Heart right ventricle (tissue), 16 donors: ENCODE measurements at regions not wholly inside any gene's neighbourhood (a gene's known extent, or its start where the extent isn't known, plus 50 kb on each side); places are given as distances from the start of the nearest gene placed in this dataset.
A peak's percentile ranks its signal among the peaks of the same experiment; 100 is the strongest.

Experiments
- ATAC-seq, 8 donors: fragments of 200-7000 bp; cut with Tn5 transposase; one replicate each; pipeline ENCODE4 v1.9.1; 2020; ENCODE audit warnings: mild to moderate bottlenecking in 8 of 8, moderate library complexity in 8 of 8, moderate number of reproducible peaks in 1 of 8
- DNase-seq, 2 donors: peaks; one replicate each; pipeline ENCODE4 v3.0.0-alpha.2; 2020
- H3K27ac ChIP-seq, 10 donors: fragments of 200-600 bp; sonication (generic) in 2 of 10; one replicate each; pipeline versions ENCODE4 v1.5.0 to v1.8.0; 2020 to 2022; ENCODE audit warnings: mild to moderate bottlenecking in 3 of 10
- H3K27me3 ChIP-seq, 7 donors: fragments of 200-600 bp; one replicate each; pipeline ENCODE4 v1.8.0; 2021 to 2022; ENCODE audit warnings: mild to moderate bottlenecking in 2 of 7
- H3K36me3 ChIP-seq, 9 donors: fragments of 200-600 bp; sonication (generic) in 1 of 9; one replicate each; pipeline versions ENCODE4 v1.5.0 to v1.8.0; 2020 to 2022; ENCODE audit warnings: mild to moderate bottlenecking in 2 of 9
- H3K4me1 ChIP-seq, 9 donors: fragments of 200-600 bp; sonication (generic) in 1 of 9; one replicate each; pipeline versions ENCODE4 v1.5.0 to v1.8.0; 2020 to 2022; ENCODE audit warnings: mild to moderate bottlenecking in 4 of 9
- H3K4me3 ChIP-seq, 10 donors: fragments of 200-600 bp; sonication (generic) in 2 of 10; one replicate each; pipeline versions ENCODE4 v1.5.0 to v1.8.0; 2020 to 2022; ENCODE audit warnings: mild to moderate bottlenecking in 7 of 10, moderate library complexity in 2 of 10
- H3K9me3 ChIP-seq, 11 donors: fragments of 200-600 bp in 10 of 11; sonication (generic) in 2 of 11; one replicate each; pipeline versions ENCODE4 v1.5.0 to v1.8.0; 2013 to 2022; ENCODE audit warnings: mild to moderate bottlenecking in 2 of 11, control low read depth in 1 of 11, moderate library complexity in 1 of 11
- CTCF ChIP-seq, 9 donors: fragments of 200-600 bp; sonication (generic) in 2 of 9; IDR thresholded peaks; one replicate each; pipeline versions ENCODE4 v1.5.0 to v1.8.0; 2021 to 2022; ENCODE audit warnings: antibody characterized with exemption in 9 of 9, mild to moderate bottlenecking in 5 of 9, moderate library complexity in 1 of 9
- WGBS, 2 donors: extraction: QIAGEN DNeasy Blood & Tissue Kit; methylation state at CpG; one replicate each; pipeline ENCODE4 v1.1.7; 2013; ENCODE audit warnings: inconsistent platforms in 1 of 2; 5-methylcytosine and 5-hydroxymethylcytosine counted together
- intact Hi-C, 10 donors: fragments of 100-400 bp; cut with DNase I; formaldehyde crosslinking; loops; one replicate each; pipeline versions ENCODE4 v1.11.1 to v1.14.2; 2022
- donor health status: Arrhythmogenic right ventricular cardiomyopathy.
- donor health status: ischemic (EF 13 %, LVEDD 7.1; RV severe dilation, severe dysfunction).
- donor health status: healthy with polysubstance abuse.
- donor health status: DM: no; HTN: yes; CAD: no.
- donor health status: DM: no; HTN: no; CAD: no.
- donor health status: ischemic (EF 25% LVEDD 6.9; RV normal size, moderate dysfunction).
- donor health status: ischemic (EF 25% LVEDD 5.7; RV mildly dilated, moderate dysfunction).
- donor health status: healthy.
- donor health status: DM: yes; HTN: yes; CAD: no.
- donor health status: Ischemic cardiomyopathy.
- donor health status: ischemic (EF 35%, LVEDD 5.7; RV mildly dilated, moderate dysfunction).
- donor health status: nonischemic (EF 11% LVEDD 7.7; RV severe dilation, severe dysfunction).
- donor health status: DM: yes; HTN: yes; CAD: no.
- donor health status: PGD.
- donor health status: ischemic (EF 29% LVEDD 5.4; RV normal size, mild dysfunction).
- donor health status: nonischemic (EF 23%, LVEDD 6.1; RV moderate dilation, normal function).

- intact Hi-C loops = no loop called here
- H3K27me3 ChIP-seq = no peaks in the 10 kb centered on the region
- no peak for ATAC-seq
These were observed 422.7 kb downstream of the TLE1 start for GRCh38 chr9:81266674-81267073.

GRCh38 chr9:81266086-81266485, 423.3 kb downstream of the TLE1 start:
- intact Hi-C loops = no loop called here
- no peak overlapping the region for H3K4me3 ChIP-seq
- DNase-seq (no peak), ATAC-seq (no peak)
- no peaks in the 10 kb centered on the region for H3K36me3 ChIP-seq
- peaks cover 0 to 22% (median 9%) of the 10 kb centered on the region in 9 donors for H3K4me1 ChIP-seq
- no peaks in the 10 kb centered on the region for H3K27me3 ChIP-seq
- no peak for TF ChIP-seq CTCF (IDR thresholded peaks at IDR 0.05)
- peaks cover 0 to 18% (median 0%) of the 10 kb centered on the region in 11 donors for H3K9me3 ChIP-seq
- no peak overlapping the region for H3K27ac ChIP-seq
- 71 to 73% methylated on average over 2 of the region's 2 CpGs for WGBS, 2 donors

More at GRCh38 chr9:81266674-81267073, 422.7 kb downstream of the TLE1 start:
- Histone ChIP-seq H3K27ac (no peak overlapping the region), H3K4me3 (no peak overlapping the region), H3K36me3 (no peaks in the 10 kb centered on the region), H3K4me1 (peaks cover 0 to 22% (median 9%) of the 10 kb centered on the region in 9 donors), H3K9me3 (peaks cover 0 to 12% (median 0%) of the 10 kb centered on the region in 11 donors)
- TF ChIP-seq CTCF (IDR thresholded peaks at IDR 0.05) = no peak
- no peak for DNase-seq

- peak overlapping the region in 2 of 10 donors; percentile 45 to 51 for H3K27ac ChIP-seq
- peaks cover 0 to 22% (median 9%) of the 10 kb centered on the region in 9 donors for H3K4me1 ChIP-seq
- no peak for TF ChIP-seq CTCF (IDR thresholded peaks at IDR 0.05)
- DNase-seq (peak in 1 of 2 donors; percentile 36), ATAC-seq (peak; percentile 66 to 94 (median 78))
- 45 to 52% methylated on average over 5 of the region's 5 CpGs for WGBS, 2 donors
- H3K9me3 ChIP-seq = peaks cover 0 to 19% (median 0%) of the 10 kb centered on the region in 11 donors
- H3K4me3 ChIP-seq = no peak overlapping the region
- H3K36me3 ChIP-seq = no peaks in the 10 kb centered on the region
- no peaks in the 10 kb centered on the region for H3K27me3 ChIP-seq
- intact Hi-C loops = no loop called here
These were observed 424.8 kb downstream of the TLE1 start for GRCh38 chr9:81264516-81264915.

- no peak overlapping the region for H3K27ac ChIP-seq
- H3K9me3 ChIP-seq = peaks cover 0 to 17% (median 0%) of the 10 kb centered on the region in 11 donors
- no peak for TF ChIP-seq CTCF (IDR thresholded peaks at IDR 0.05)
- H3K36me3 ChIP-seq = no peaks in the 10 kb centered on the region
- ATAC-seq (no peak), DNase-seq (no peak)
- H3K4me1 ChIP-seq = peaks cover 0 to 11% (median 5%) of the 10 kb centered on the region in 9 donors
- H3K4me3 ChIP-seq = no peak overlapping the region
- 81 to 91% methylated on average over 2 of the region's 2 CpGs for WGBS, 2 donors
- H3K27me3 ChIP-seq = peaks cover 0 to 4% (median 0%) of the 10 kb centered on the region in 7 donors
- intact Hi-C loops = no loop called here
These were observed 429.5 kb downstream of the TLE1 start for GRCh38 chr9:81259896-81260295.
